RPMI8226 (cell line): ENCODE measurements at regions not wholly inside any gene's neighbourhood (a gene's known extent, or its start where the extent isn't known, plus 50 kb on each side); places are given as distances from the start of the nearest gene placed in this dataset.

ENCODE experiments used
- DNase-seq: peaks from one replicate; pipeline ENCODE4 v3.0.0-alpha.2; 2015

- no peak for DNase-seq
Observed at GRCh38 chr7:96931891-96932290, 73.5 kb upstream of the DLX6 start.

- DNase-seq: no peak
Observed at GRCh38 chr7:96933067-96933645, 72.2 kb upstream of the DLX6 start.

- no peak for DNase-seq
Observed at GRCh38 chr7:96936621-96937020, 68.7 kb upstream of the DLX6 start.

- DNase-seq: no peak
Observed at GRCh38 chr7:96942112-96942511, 63.2 kb upstream of the DLX6 start.

- peak; percentile 33 for DNase-seq
Observed at GRCh38 chr7:96949766-96950165, 55.6 kb upstream of the DLX6 start.

- DNase-seq: no peak
Observed at GRCh38 chr7:96952974-96953391, 52.4 kb upstream of the DLX6 start.

GRCh38 chr7:96953676-96954513 is 51.5 kb upstream of the DLX6 start:
- no peak for DNase-seq
